ENCODE measurements at regions not wholly inside any gene's neighbourhood (a gene's known extent, or its start where the extent isn't known, plus 50 kb on each side); places are given as distances from the start of the nearest gene placed in this dataset.

DNA sequence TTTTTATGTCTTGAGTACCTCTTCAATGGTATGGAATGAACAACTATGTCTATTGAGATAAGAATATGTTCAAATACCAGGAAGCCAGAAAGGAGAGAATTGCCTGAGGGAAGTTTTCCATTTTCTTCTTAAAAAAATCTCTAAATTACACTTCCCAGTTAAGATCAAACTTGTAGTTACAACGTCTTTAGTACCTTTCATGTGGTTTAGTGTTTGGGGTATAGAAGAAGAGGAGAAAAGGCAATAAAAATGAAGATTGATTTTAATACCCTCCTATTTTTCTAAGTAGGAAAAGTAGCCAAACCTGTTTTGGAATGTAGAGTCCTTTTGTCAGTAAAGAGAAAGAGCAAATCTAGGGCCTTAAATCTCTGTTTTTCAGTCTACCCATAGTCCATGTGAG lies 470.0 kb upstream of the SEMA3A start:
- Histone ChIP-seq H3K27ac (ENCODE audit: control insufficient read depth, insufficient read depth) (no peak overlapping the region), H3K9ac (ENCODE audit: control insufficient read depth, insufficient read depth, low read length) (no peak overlapping the region), H3K36me3 (ENCODE audit: control insufficient read depth in 2 of 2, insufficient read depth in 2 of 2, low read length in 1 of 2) (no peaks in the 10 kb centered on the region), H3K9me3 (replicated peaks; ENCODE audit: control insufficient read depth, insufficient read depth, low read length) (no peaks in the 10 kb centered on the region), H3K4me3 (no peak overlapping the region), H3K4me1 (ENCODE audit: control insufficient read depth, insufficient read depth, low read length) (no peaks in the 10 kb centered on the region), H2AFZ (ENCODE audit: control insufficient read depth, low read depth, low read length) (no peak overlapping the region), H3K4me2 (ENCODE audit: control insufficient read depth, insufficient read depth) (no peak overlapping the region), H4K20me1 (ENCODE audit: control insufficient read depth, insufficient read depth) (no peaks in the 10 kb centered on the region), H3K79me2 (ENCODE audit: control insufficient read depth, insufficient read depth, low read length) (no peaks in the 10 kb centered on the region), H3K27me3 (replicated peaks in 1 of 2; ENCODE audit: control insufficient read depth in 2 of 2, insufficient read depth in 2 of 2, low read length in 1 of 2) (no peaks in the 10 kb centered on the region)
- BruUV-seq (replicated peaks): no TSS peak
- ChIA-PET RAD21 (ENCODE audit: unreplicated experiment) (no interaction called here), POLR2A (no interaction called here), CTCF (no interaction called here), SMC1A (ENCODE audit: uncharacterized antibody, unreplicated experiment) (no interaction called here)
- ATAC-seq (no peak), DNase-seq (ENCODE audit: low read depth, low spot score) (no peak), FAIRE-seq (no peak)
- no peak for TF ChIP-seq WRNIP1 (IDR thresholded peaks at IDR 0.05; ENCODE audit: borderline replicate concordance, low read depth, low read length)
- TF ChIP-seq SMARCA5 (IDR thresholded peaks at IDR 0.05): no peak
- no peak for TF ChIP-seq TBL1XR1 (IDR thresholded peaks at IDR 0.05; ENCODE audit: low read depth, low read length)
- TF ChIP-seq SIN3A (IDR thresholded peaks at IDR 0.05; ENCODE audit: low read depth, low read length): no peak
- TF ChIP-seq MYC (IDR thresholded peaks at IDR 0.05; ENCODE audit: insufficient read depth, insufficient read length, insufficient replicate concordance, low read length, severe bottlenecking): no peak
- no peak for TF ChIP-seq ZBTB40 (IDR thresholded peaks at IDR 0.05; ENCODE audit: borderline replicate concordance)
- no peak for TF ChIP-seq RAD51 (IDR thresholded peaks at IDR 0.05)
- TF ChIP-seq, protein P1, sequence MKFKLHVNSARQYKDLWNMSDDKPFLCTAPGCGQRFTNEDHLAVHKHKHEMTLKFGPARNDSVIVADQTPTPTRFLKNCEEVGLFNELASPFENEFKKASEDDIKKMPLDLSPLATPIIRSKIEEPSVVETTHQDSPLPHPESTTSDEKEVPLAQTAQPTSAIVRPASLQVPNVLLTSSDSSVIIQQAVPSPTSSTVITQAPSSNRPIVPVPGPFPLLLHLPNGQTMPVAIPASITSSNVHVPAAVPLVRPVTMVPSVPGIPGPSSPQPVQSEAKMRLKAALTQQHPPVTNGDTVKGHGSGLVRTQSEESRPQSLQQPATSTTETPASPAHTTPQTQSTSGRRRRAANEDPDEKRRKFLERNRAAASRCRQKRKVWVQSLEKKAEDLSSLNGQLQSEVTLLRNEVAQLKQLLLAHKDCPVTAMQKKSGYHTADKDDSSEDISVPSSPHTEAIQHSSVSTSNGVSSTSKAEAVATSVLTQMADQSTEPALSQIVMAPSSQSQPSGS (IDR thresholded peaks at IDR 0.05; ENCODE audit: low read length): no peak
- TF ChIP-seq RUNX3 (IDR thresholded peaks at IDR 0.05; ENCODE audit: low read length): no peak
- no peak for TF ChIP-seq HDAC6 (IDR thresholded peaks at IDR 0.05; ENCODE audit: unreplicated experiment)
- no peak for TF ChIP-seq ZNF274 (IDR thresholded peaks at IDR 0.05; ENCODE audit: insufficient read depth, insufficient read length)
- TF ChIP-seq USF1 (IDR thresholded peaks at IDR 0.05; ENCODE audit: borderline replicate concordance, extremely low read length, insufficient read depth, low read depth, low read length): no peak
- TF ChIP-seq RELB (IDR thresholded peaks at IDR 0.05; ENCODE audit: low read depth): no peak
- in situ Hi-C loops (cut with MboI): no loop called here
- intact Hi-C loops (cut with micrococcal nuclease; ENCODE audit: unreplicated experiment): no loop called here
- WGBS (ENCODE audit: insufficient coverage, insufficient replicate concordance, low lambda C conversion rate, missing lambda C conversion rate): 0% methylated on average over 1 of the region's 1 CpG

Data from GM12878 (cell line).